Astrocyte of the spinal cord (primary cell): ENCODE measurements at regions not wholly inside any gene's neighbourhood (a gene's known extent, or its start where the extent isn't known, plus 50 kb on each side); places are given as distances from the start of the nearest gene placed in this dataset.

Source experiments
- DNase-seq: peaks from one replicate; pipeline ENCODE4 v3.0.0; 2011; ENCODE audit warnings: low read depth, low spot score
- H3K4me3 ChIP-seq: 2 replicates; pipeline ENCODE4 v1.5.1; 2011; ENCODE audit warnings: low read depth, mild to moderate bottlenecking, low read length, moderate library complexity
- CTCF ChIP-seq: IDR thresholded peaks from 2 replicates; pipeline ENCODE4 v1.5.1; 2012; ENCODE audit warnings: low read depth, mild to moderate bottlenecking, low read length, inconsistent platforms
- in situ Hi-C: cut with HindIII; loops from 2 replicates; pipeline ENCODE4 v1.10.0; 2017; ENCODE audit warnings: low sequenced_read_pairs

GRCh38 chr12:84653482-84653881, 259.1 kb downstream of the SLC6A15 start:
- no peak for TF ChIP-seq CTCF
- in situ Hi-C loops = no loop called here
- H3K4me3 ChIP-seq = no peak overlapping the region
- DNase-seq = no peak

GRCh38 chr12:84648425-84648824, 264.2 kb downstream of the SLC6A15 start:
- H3K4me3 ChIP-seq = no peak overlapping the region
- TF ChIP-seq CTCF = no peak
- no peak for DNase-seq
- in situ Hi-C loops = no loop called here

GRCh38 chr12:84644908-84645307, 267.7 kb downstream of the SLC6A15 start:
- in situ Hi-C loops = no loop called here
- TF ChIP-seq CTCF = no peak
- no peak for DNase-seq
- no peak overlapping the region for H3K4me3 ChIP-seq

- in situ Hi-C loops = no loop called here
- no peak for DNase-seq
- H3K4me3 ChIP-seq = no peak overlapping the region
- TF ChIP-seq CTCF = no peak
Measured at GRCh38 chr12:84643993-84644392, 268.6 kb downstream of the SLC6A15 start.

- in situ Hi-C loops = no loop called here
- H3K4me3 ChIP-seq = no peak overlapping the region
- no peak for DNase-seq
- TF ChIP-seq CTCF = no peak
Measured at GRCh38 chr12:84641940-84642545, 270.6 kb downstream of the SLC6A15 start.

- in situ Hi-C loops = no loop called here
- H3K4me3 ChIP-seq = no peak overlapping the region
- no peak for DNase-seq
- no peak for TF ChIP-seq CTCF
Measured at GRCh38 chr12:84638811-84639368, 273.7 kb downstream of the SLC6A15 start.
